ENCODE measurements at regions not wholly inside any gene's neighbourhood (a gene's known extent, or its start where the extent isn't known, plus 50 kb on each side); places are given as distances from the start of the nearest gene placed in this dataset.

DNA sequence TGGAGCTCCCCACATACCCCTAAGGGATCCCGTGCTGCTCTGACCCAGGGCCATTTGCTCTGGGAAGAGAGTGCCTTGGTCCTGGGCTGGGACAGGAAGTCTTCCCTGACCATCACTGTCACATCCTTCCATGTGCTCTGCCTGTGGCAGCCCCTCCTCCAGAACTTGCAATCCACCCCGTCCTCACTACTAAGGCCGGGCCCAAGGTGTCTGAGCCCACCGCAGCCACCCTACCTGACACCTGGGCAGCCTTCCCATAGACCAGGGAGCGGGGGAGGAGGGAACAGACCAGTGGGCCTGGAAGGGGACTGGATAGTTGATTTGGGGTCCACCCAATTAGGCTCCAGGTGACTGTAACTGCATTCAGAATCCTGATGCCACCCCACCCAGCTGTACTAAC, 117.5 kb upstream of the CRHR1 start:
- TF ChIP-seq, protein P1, sequence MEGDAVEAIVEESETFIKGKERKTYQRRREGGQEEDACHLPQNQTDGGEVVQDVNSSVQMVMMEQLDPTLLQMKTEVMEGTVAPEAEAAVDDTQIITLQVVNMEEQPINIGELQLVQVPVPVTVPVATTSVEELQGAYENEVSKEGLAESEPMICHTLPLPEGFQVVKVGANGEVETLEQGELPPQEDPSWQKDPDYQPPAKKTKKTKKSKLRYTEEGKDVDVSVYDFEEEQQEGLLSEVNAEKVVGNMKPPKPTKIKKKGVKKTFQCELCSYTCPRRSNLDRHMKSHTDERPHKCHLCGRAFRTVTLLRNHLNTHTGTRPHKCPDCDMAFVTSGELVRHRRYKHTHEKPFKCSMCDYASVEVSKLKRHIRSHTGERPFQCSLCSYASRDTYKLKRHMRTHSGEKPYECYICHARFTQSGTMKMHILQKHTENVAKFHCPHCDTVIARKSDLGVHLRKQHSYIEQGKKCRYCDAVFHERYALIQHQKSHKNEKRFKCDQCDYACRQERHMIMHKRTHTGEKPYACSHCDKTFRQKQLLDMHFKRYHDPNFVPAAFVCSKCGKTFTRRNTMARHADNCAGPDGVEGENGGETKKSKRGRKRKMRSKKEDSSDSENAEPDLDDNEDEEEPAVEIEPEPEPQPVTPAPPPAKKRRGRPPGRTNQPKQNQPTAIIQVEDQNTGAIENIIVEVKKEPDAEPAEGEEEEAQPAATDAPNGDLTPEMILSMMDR (conservative IDR thresholded peaks at IDR 0.05; ENCODE audit: low read depth, low read length), result no peak
- no peak for TF ChIP-seq EZH2phosphoT487 (IDR thresholded peaks at IDR 0.05; ENCODE audit: borderline replicate concordance, low read length)
- no peak for TF ChIP-seq EZH2 (IDR thresholded peaks at IDR 0.05; ENCODE audit: low read length, unreplicated experiment)
